ENCODE measurements at regions not wholly inside any gene's neighbourhood (a gene's known extent, or its start where the extent isn't known, plus 50 kb on each side); places are given as distances from the start of the nearest gene placed in this dataset.

DNA sequence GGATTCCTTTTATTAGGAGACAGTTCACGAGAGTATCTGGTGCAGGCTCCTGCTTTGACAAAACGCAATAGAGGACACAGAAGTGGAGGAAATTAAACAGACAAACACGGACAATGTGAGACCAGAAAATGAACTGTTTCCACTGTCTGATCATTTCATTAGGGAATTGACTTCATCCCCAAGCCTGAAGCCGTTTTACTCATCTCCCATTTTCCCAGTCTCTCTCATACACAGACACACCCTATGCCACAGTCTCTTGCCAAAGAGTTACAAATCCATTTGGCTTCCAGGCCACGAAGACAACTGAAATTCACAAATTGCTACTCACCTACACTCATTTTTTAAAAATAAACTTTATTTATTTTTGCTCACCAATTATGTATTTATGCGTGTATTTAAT is 1087.8 kb upstream of the TMEM132C start:
- no peaks in the 10 kb centered on the region for H3K27me3 ChIP-seq (ENCODE audit: insufficient read depth, low read length)
- no peak overlapping the region for H3K4me3 ChIP-seq (ENCODE audit: insufficient read depth, low read length)
- peaks cover 11% of the 10 kb centered on the region for H3K9me3 ChIP-seq (ENCODE audit: low read depth, low read length)
- peak overlapping the region; percentile 87 for H2AFZ ChIP-seq (ENCODE audit: low read length)
- peak overlapping the region; percentile 50 for H3K4me2 ChIP-seq (ENCODE audit: insufficient read depth, low read length)
- peaks cover 3% of the 10 kb centered on the region for H3K4me1 ChIP-seq (ENCODE audit: insufficient read depth, low read length)
- H3K27ac ChIP-seq (ENCODE audit: low read depth, low read length): peak overlapping the region; percentile 74
- peak; percentile 80 for DNase-seq (ENCODE audit: insufficient read length, low spot score, missing footprints)
- H3K36me3 ChIP-seq (ENCODE audit: insufficient read depth, low read length): no peaks in the 10 kb centered on the region
- H4K20me1 ChIP-seq (ENCODE audit: insufficient read depth, low read length): no peaks in the 10 kb centered on the region
- TF ChIP-seq, protein P1, sequence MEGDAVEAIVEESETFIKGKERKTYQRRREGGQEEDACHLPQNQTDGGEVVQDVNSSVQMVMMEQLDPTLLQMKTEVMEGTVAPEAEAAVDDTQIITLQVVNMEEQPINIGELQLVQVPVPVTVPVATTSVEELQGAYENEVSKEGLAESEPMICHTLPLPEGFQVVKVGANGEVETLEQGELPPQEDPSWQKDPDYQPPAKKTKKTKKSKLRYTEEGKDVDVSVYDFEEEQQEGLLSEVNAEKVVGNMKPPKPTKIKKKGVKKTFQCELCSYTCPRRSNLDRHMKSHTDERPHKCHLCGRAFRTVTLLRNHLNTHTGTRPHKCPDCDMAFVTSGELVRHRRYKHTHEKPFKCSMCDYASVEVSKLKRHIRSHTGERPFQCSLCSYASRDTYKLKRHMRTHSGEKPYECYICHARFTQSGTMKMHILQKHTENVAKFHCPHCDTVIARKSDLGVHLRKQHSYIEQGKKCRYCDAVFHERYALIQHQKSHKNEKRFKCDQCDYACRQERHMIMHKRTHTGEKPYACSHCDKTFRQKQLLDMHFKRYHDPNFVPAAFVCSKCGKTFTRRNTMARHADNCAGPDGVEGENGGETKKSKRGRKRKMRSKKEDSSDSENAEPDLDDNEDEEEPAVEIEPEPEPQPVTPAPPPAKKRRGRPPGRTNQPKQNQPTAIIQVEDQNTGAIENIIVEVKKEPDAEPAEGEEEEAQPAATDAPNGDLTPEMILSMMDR (IDR thresholded peaks at IDR 0.05; ENCODE audit: extremely low read depth, low read depth, low read length): no peak
- no peaks in the 10 kb centered on the region for H3K79me2 ChIP-seq (ENCODE audit: insufficient read depth, low read length)

DNA sequence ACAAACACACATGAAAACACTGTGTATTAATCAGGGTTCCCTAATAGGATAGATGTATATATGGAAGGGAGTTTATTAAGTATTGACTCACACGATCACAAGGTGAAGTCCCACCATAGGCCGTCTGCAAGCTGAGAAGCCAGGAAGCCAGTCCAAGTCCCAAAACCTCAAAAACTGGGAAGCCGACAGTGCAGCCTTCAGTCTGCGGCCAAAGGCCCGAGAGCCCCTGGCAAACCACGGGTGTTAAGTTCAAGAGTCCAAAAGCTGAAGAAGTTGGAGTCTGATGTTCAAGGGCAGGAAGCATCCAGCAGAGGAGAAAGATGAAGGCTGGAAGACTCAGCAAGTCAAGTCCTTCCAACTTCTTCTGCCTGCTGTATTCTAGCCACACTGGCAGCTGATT is 1085.0 kb upstream of the TMEM132C start:
- Histone ChIP-seq H3K4me3 (ENCODE audit: insufficient read depth, low read length) (no peak overlapping the region), H3K27ac (ENCODE audit: low read depth, low read length) (no peak overlapping the region), H3K9me3 (ENCODE audit: low read depth, low read length) (peaks cover 6% of the 10 kb centered on the region), H3K4me1 (ENCODE audit: insufficient read depth, low read length) (no peaks in the 10 kb centered on the region), H3K79me2 (ENCODE audit: insufficient read depth, low read length) (no peaks in the 10 kb centered on the region), H2AFZ (ENCODE audit: low read length) (peak overlapping the region; percentile 25), H3K4me2 (ENCODE audit: insufficient read depth, low read length) (no peak overlapping the region), H4K20me1 (ENCODE audit: insufficient read depth, low read length) (no peaks in the 10 kb centered on the region), H3K36me3 (ENCODE audit: insufficient read depth, low read length) (no peaks in the 10 kb centered on the region), H3K27me3 (ENCODE audit: insufficient read depth, low read length) (no peaks in the 10 kb centered on the region)
- TF ChIP-seq, protein P1 (IDR thresholded peaks at IDR 0.05; ENCODE audit: extremely low read depth, low read depth, low read length): no peak
- DNase-seq (ENCODE audit: insufficient read length, low spot score, missing footprints): no peak

DNA sequence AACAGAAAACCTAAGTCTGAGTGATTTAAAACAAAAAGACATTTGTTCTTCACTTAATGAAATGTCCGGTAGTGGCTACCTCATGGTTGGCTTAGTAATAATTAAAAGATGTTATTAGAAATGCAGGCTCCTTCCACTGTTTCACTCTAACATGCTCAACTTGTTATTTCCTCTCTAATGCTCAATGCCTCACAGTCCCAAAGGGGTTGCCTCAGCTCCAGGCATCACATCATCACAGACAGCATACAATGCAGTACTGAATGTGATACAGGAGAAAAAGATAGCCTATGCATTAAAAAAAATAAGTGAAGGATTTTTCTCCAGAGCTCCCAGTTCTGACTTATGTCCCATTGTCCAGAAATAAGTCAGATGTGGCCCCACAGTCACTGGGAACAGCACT is 1077.0 kb upstream of the TMEM132C start:
- Histone ChIP-seq H3K36me3 (ENCODE audit: insufficient read depth, low read length) (no peaks in the 10 kb centered on the region), H4K20me1 (ENCODE audit: insufficient read depth, low read length) (no peaks in the 10 kb centered on the region), H3K4me1 (ENCODE audit: insufficient read depth, low read length) (peaks cover 15% of the 10 kb centered on the region), H3K79me2 (ENCODE audit: insufficient read depth, low read length) (no peaks in the 10 kb centered on the region), H3K4me3 (ENCODE audit: insufficient read depth, low read length) (no peak overlapping the region), H3K27ac (ENCODE audit: low read depth, low read length) (no peak overlapping the region), H2AFZ (ENCODE audit: low read length) (no peak overlapping the region), H3K4me2 (ENCODE audit: insufficient read depth, low read length) (no peak overlapping the region), H3K9me3 (ENCODE audit: low read depth, low read length) (no peaks in the 10 kb centered on the region), H3K27me3 (ENCODE audit: insufficient read depth, low read length) (no peaks in the 10 kb centered on the region)
- DNase-seq (ENCODE audit: insufficient read length, low spot score, missing footprints): no peak
- TF ChIP-seq, protein P1 (IDR thresholded peaks at IDR 0.05; ENCODE audit: extremely low read depth, low read depth, low read length): no peak

DNA sequence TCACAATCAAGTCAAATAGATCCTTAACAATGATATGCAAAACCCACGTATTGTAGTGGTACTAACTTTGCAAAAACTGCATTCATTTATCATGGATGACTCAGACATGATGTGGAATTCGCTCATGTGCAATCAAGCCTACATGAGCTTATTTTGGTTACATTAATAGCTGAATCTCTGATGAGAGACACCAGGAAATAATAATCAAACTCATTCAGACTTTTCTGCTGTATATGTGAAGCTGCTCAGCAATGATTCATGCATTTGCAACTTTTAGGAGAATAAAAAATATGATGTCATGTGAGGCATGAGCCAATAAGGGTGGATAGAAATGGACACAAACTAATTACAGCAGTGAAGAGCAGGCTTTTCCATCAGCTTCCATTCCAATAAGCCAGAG is 1075.8 kb upstream of the TMEM132C start:
- peaks cover 15% of the 10 kb centered on the region for H3K4me1 ChIP-seq (ENCODE audit: insufficient read depth, low read length)
- H3K79me2 ChIP-seq (ENCODE audit: insufficient read depth, low read length): no peaks in the 10 kb centered on the region
- no peaks in the 10 kb centered on the region for H3K9me3 ChIP-seq (ENCODE audit: low read depth, low read length)
- no peak overlapping the region for H3K4me3 ChIP-seq (ENCODE audit: insufficient read depth, low read length)
- H3K4me2 ChIP-seq (ENCODE audit: insufficient read depth, low read length): peak overlapping the region; percentile 22
- H2AFZ ChIP-seq (ENCODE audit: low read length): no peak overlapping the region
- no peaks in the 10 kb centered on the region for H4K20me1 ChIP-seq (ENCODE audit: insufficient read depth, low read length)
- peak overlapping the region; percentile 35 for H3K27ac ChIP-seq (ENCODE audit: low read depth, low read length)
- no peaks in the 10 kb centered on the region for H3K27me3 ChIP-seq (ENCODE audit: insufficient read depth, low read length)
- TF ChIP-seq, protein P1 (IDR thresholded peaks at IDR 0.05; ENCODE audit: extremely low read depth, low read depth, low read length): no peak
- H3K36me3 ChIP-seq (ENCODE audit: insufficient read depth, low read length): no peaks in the 10 kb centered on the region
- peak; percentile 74 for DNase-seq (ENCODE audit: insufficient read length, low spot score, missing footprints)
